ENCODE measurements at regions not wholly inside any gene's neighbourhood (a gene's known extent, or its start where the extent isn't known, plus 50 kb on each side); places are given as distances from the start of the nearest gene placed in this dataset.
A peak's percentile ranks its signal among the peaks of the same experiment; 100 is the strongest.

DNA sequence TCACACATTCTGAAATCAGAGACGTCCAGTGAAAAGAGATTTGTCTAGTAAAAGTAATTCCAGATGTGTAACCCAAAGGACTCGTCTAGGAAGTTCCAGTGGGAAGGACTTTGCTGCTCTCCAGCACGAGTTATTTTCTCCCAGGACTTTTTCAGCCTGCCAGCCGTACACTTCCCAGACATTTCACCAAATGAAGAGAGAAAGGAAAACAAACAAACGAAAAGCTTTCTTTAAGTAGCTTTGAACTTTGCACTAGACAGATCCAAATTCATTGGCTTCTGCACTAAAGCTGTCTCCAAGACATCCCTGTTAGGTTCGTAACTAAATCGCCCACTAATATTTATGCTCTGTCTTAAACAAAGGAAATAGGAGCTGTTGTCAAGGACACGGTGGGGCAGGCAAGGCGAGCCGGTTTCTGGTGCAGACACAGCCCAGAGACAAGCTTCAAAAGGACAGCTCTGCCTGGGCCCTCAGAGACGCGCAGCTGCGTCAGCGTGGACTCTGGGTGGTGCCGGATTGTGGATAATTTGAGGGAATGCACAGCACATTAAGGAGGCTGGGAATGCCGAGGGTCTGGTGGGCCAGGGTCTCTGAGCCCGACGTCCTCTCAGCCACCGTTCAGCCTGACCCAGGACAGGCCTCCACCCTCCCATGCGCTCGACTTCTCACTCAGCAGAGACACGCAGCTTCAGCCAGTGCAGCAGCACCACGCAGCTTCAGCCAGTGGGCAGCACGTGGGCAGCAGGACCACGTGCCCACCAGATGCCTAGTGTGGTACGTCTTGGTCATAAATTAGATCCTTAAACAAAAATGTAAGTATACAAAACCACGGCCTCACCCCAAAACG, 64.1 kb upstream of the INSIG1 start:
- WGBS (ENCODE audit: insufficient coverage): 86% methylated on average over 28 of the region's 28 CpGs
- no peaks in the 10 kb centered on the region for H3K4me1 ChIP-seq (ENCODE audit: control insufficient read depth, insufficient read depth, low read length)
- H3K9me3 ChIP-seq (ENCODE audit: control insufficient read depth, insufficient read depth, low read length): no peaks in the 10 kb centered on the region
- no peak overlapping the region for H3K27ac ChIP-seq (ENCODE audit: low read length)
- H3K4me3 ChIP-seq (ENCODE audit: low read length): no peak overlapping the region
- no peaks in the 10 kb centered on the region for H3K9me3 Mint-ChIP-seq
- H3K4me1 Mint-ChIP-seq: no peaks in the 10 kb centered on the region
- H3K27me3 ChIP-seq (ENCODE audit: control insufficient read depth, insufficient read depth, low read length): no peaks in the 10 kb centered on the region
- H3K4me3 Mint-ChIP-seq: no peak overlapping the region
- intact Hi-C loops (cut with micrococcal nuclease): no loop called here
- DNase-seq (no peak), ATAC-seq (no peak)
- H3K36me3 Mint-ChIP-seq: no peaks in the 10 kb centered on the region
- no peaks in the 10 kb centered on the region for H3K36me3 ChIP-seq (ENCODE audit: control insufficient read depth, insufficient read depth, low read length)
- no peaks in the 10 kb centered on the region for H3K27me3 Mint-ChIP-seq (ENCODE audit: low read depth in 2 of 2)
- no peak overlapping the region for H3K27ac Mint-ChIP-seq
- TF ChIP-seq, protein P1, sequence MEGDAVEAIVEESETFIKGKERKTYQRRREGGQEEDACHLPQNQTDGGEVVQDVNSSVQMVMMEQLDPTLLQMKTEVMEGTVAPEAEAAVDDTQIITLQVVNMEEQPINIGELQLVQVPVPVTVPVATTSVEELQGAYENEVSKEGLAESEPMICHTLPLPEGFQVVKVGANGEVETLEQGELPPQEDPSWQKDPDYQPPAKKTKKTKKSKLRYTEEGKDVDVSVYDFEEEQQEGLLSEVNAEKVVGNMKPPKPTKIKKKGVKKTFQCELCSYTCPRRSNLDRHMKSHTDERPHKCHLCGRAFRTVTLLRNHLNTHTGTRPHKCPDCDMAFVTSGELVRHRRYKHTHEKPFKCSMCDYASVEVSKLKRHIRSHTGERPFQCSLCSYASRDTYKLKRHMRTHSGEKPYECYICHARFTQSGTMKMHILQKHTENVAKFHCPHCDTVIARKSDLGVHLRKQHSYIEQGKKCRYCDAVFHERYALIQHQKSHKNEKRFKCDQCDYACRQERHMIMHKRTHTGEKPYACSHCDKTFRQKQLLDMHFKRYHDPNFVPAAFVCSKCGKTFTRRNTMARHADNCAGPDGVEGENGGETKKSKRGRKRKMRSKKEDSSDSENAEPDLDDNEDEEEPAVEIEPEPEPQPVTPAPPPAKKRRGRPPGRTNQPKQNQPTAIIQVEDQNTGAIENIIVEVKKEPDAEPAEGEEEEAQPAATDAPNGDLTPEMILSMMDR (IDR thresholded peaks at IDR 0.05): no peak

DNA sequence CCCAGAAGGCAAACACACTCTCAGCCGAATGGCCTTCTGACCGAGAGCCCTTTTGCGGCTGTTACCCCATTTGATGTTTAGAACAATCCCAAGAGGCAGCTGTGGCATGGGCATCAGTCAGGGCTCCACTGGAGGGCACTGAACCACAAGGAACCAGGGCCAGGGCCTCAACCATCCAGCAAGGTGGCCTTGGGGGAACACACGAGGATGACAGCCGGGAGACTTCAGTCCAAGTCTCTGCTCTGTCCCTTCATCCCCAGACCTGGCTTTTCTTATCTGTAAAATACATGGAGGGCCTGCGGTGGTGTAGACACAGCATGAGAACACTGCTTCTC, 63.6 kb upstream of the INSIG1 start:
- TF ChIP-seq, protein P1 (IDR thresholded peaks at IDR 0.05): no peak
- peaks cover 0 to 4% of the 10 kb centered on the region in 2 donors for H3K27me3 Mint-ChIP-seq (ENCODE audit: low read depth in 2 of 2)
- no peak overlapping the region for H3K4me3 ChIP-seq (ENCODE audit: low read length)
- no peak for ATAC-seq
- H3K27ac Mint-ChIP-seq: no peak overlapping the region
- no peaks in the 10 kb centered on the region for H3K36me3 ChIP-seq (ENCODE audit: control insufficient read depth, insufficient read depth, low read length)
- no peaks in the 10 kb centered on the region for H3K27me3 ChIP-seq (ENCODE audit: control insufficient read depth, insufficient read depth, low read length)
- no peak overlapping the region for H3K27ac ChIP-seq (ENCODE audit: low read length)
- no peak overlapping the region for H3K4me3 Mint-ChIP-seq
- H3K36me3 Mint-ChIP-seq: no peaks in the 10 kb centered on the region
- WGBS (ENCODE audit: insufficient coverage): 86% methylated on average over 6 of the region's 6 CpGs
- intact Hi-C loops (cut with micrococcal nuclease): no loop called here
- no peaks in the 10 kb centered on the region for H3K9me3 ChIP-seq (ENCODE audit: control insufficient read depth, insufficient read depth, low read length)
- no peaks in the 10 kb centered on the region for H3K4me1 Mint-ChIP-seq
- H3K9me3 Mint-ChIP-seq: no peaks in the 10 kb centered on the region
- peak in 1 of 2 donors; percentile 41 for DNase-seq
- H3K4me1 ChIP-seq (ENCODE audit: control insufficient read depth, insufficient read depth, low read length): no peaks in the 10 kb centered on the region

DNA sequence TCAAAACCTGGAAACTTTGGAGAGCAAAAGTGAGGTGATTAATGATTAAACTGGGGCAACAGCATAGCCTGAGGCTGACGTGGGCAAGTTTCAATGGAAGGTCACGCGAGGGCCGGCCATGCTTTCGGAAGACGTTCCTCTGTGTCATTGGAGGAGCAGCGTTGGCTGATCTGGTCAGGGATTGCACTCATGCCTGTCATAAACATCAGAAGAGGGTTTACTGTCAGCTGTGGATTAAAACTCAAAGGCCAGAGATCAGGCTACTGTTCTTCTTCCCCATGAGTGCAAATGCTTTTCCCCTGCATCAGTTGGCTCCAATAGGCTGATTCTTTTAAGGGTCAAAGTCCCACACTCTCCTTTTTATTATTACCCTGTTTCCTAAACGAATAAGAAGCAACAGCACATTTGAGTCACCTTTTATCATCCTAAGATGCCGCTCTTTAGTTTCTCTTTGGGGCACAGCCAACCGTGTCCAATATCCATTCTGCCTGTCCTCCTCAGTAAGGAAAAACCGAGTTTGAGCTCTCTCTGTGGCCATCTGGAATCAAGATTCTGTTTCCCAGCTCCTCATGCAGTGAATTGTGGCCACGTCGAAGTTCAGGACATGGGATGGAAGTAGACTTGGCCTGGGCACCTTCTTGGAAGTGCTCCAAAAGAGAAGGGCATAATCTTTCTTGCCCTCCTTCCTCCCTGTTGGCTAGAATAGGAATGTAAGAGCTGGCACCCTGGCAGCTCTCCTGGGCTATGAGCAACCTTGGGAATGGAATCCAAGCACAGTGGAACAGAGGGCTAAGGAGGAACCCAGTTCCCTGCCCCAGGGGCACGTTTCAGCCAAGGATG, 62.5 kb upstream of the INSIG1 start:
- Mint-ChIP-seq H3K36me3 (no peaks in the 10 kb centered on the region), H3K27me3 (ENCODE audit: low read depth in 2 of 2) (peaks cover 5 to 14% of the 10 kb centered on the region in 2 donors), H3K4me3 (no peak overlapping the region), H3K4me1 (no peaks in the 10 kb centered on the region), H3K27ac (no peak overlapping the region), H3K9me3 (no peaks in the 10 kb centered on the region)
- TF ChIP-seq, protein P1 (IDR thresholded peaks at IDR 0.05): no peak
- intact Hi-C loops (cut with micrococcal nuclease): no loop called here
- Histone ChIP-seq H3K9me3 (ENCODE audit: control insufficient read depth, insufficient read depth, low read length) (no peaks in the 10 kb centered on the region), H3K27ac (ENCODE audit: low read length) (no peak overlapping the region), H3K4me3 (ENCODE audit: low read length) (no peak overlapping the region), H3K36me3 (ENCODE audit: control insufficient read depth, insufficient read depth, low read length) (no peaks in the 10 kb centered on the region), H3K27me3 (ENCODE audit: control insufficient read depth, insufficient read depth, low read length) (no peaks in the 10 kb centered on the region), H3K4me1 (ENCODE audit: control insufficient read depth, insufficient read depth, low read length) (no peaks in the 10 kb centered on the region)
- DNase-seq: no peak
- WGBS (ENCODE audit: insufficient coverage): 88% methylated on average over 14 of the region's 14 CpGs
- no peak for ATAC-seq

Measured in natural killer cell (primary cell).